Right atrium auricular region (tissue), 2 donors: ENCODE measurements at regions not wholly inside any gene's neighbourhood (a gene's known extent, or its start where the extent isn't known, plus 50 kb on each side); places are given as distances from the start of the nearest gene placed in this dataset.

Source experiments
- DNase-seq: peaks from one replicate; pipeline ENCODE4 v3.0.0-alpha.2; 2019; ENCODE audit warnings: low spot score
- H3K27ac ChIP-seq, 2 donors: fragments of 200-600 bp; sonication (generic); 1 replicate in 1 of 2; 2 replicates in 1 of 2; pipeline ENCODE4 v1.5.1; 2016 to 2019
- H3K27me3 ChIP-seq, 2 donors: fragments of 200-600 bp; sonication (generic); one replicate each; pipeline versions ENCODE4 v1.5.1 to v1.6.0; 2017 to 2019
- H3K36me3 ChIP-seq: fragments of 200-600 bp; sonication (generic); one replicate; pipeline ENCODE4 v1.5.1; 2016
- H3K4me1 ChIP-seq, 2 donors: fragments of 200-600 bp; sonication (generic); one replicate each; pipeline versions ENCODE4 v1.5.1 to v1.6.0; 2017 to 2019
- H3K4me3 ChIP-seq, 2 donors: fragments of 200-600 bp; sonication (generic); 1 replicate in 1 of 2; 2 replicates in 1 of 2; pipeline ENCODE4 v1.5.1; 2017 to 2019; ENCODE audit warnings: mild to moderate bottlenecking in 1 of 2, moderate library complexity in 1 of 2
- H3K9me3 ChIP-seq, 2 donors: fragments of 200-600 bp; sonication (generic); one replicate each; pipeline ENCODE4 v1.5.1; 2019
- TF ChIP-seq, protein P1 (sequence below), 2 donors: fragments of 200-600 bp; sonication (generic); IDR thresholded peaks; one replicate each; pipeline ENCODE4 v1.5.1; 2019; ENCODE audit warnings: antibody characterized with exemption in 2 of 2

DNA sequence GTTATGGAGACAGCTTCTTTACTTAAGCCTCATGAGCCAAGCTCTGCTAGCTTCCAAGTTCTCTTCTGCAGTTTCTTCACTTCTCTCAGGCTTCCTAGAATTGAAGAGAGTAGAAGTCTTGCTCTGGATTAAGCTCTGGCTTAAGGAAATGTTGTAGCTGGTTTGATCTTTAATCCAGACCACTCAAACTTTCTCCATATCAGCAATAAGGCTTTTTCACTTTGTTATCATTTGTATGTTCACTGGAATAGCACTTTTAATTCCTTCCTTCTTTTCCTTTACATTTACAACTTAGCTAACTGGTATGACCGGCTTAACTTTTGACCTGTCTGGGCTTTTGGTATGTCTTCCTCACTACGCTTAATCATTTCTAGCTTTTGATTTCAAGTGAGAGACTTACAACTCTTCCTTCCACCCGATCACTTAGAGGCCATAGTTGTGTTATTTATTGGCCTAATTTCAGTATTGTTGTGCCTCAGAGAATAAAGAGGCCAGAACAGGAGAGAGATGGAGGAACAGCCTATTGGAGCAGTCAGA, 236.6 kb upstream of the BMP2 start:
- Histone ChIP-seq H3K27me3 (no peaks in the 10 kb centered on the region), H3K9me3 (no peaks in the 10 kb centered on the region), H3K4me3 (no peak overlapping the region), H3K36me3 (no peaks in the 10 kb centered on the region), H3K4me1 (no peaks in the 10 kb centered on the region), H3K27ac (no peak overlapping the region)
- DNase-seq: no peak
- TF ChIP-seq, protein P1, sequence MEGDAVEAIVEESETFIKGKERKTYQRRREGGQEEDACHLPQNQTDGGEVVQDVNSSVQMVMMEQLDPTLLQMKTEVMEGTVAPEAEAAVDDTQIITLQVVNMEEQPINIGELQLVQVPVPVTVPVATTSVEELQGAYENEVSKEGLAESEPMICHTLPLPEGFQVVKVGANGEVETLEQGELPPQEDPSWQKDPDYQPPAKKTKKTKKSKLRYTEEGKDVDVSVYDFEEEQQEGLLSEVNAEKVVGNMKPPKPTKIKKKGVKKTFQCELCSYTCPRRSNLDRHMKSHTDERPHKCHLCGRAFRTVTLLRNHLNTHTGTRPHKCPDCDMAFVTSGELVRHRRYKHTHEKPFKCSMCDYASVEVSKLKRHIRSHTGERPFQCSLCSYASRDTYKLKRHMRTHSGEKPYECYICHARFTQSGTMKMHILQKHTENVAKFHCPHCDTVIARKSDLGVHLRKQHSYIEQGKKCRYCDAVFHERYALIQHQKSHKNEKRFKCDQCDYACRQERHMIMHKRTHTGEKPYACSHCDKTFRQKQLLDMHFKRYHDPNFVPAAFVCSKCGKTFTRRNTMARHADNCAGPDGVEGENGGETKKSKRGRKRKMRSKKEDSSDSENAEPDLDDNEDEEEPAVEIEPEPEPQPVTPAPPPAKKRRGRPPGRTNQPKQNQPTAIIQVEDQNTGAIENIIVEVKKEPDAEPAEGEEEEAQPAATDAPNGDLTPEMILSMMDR (IDR thresholded peaks at IDR 0.05): no peak

DNA sequence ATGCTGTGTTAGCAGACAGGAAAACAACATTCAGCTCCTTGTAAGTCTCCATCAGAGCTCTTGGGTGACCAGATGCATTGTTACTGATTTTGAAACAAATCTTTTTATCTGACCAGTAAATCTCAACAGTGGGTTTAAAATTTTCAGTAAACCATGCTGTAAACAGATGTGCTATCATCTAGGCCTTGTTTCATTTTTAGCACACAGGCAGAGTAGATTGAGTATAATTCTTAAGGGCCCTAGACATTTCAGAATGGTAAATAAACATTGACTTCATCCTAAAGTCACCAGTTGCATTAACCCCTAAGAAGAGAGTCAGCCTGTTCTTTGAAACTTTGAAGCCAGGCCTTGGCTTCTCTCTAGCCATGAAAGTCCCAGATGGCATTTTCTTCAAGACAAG, 237.2 kb upstream of the BMP2 start:
- H3K27me3 ChIP-seq: no peaks in the 10 kb centered on the region
- H3K36me3 ChIP-seq: no peaks in the 10 kb centered on the region
- H3K4me1 ChIP-seq: no peaks in the 10 kb centered on the region
- no peaks in the 10 kb centered on the region for H3K9me3 ChIP-seq
- H3K4me3 ChIP-seq: no peak overlapping the region
- DNase-seq: no peak
- TF ChIP-seq, protein P1 (IDR thresholded peaks at IDR 0.05): no peak
- no peak overlapping the region for H3K27ac ChIP-seq

DNA sequence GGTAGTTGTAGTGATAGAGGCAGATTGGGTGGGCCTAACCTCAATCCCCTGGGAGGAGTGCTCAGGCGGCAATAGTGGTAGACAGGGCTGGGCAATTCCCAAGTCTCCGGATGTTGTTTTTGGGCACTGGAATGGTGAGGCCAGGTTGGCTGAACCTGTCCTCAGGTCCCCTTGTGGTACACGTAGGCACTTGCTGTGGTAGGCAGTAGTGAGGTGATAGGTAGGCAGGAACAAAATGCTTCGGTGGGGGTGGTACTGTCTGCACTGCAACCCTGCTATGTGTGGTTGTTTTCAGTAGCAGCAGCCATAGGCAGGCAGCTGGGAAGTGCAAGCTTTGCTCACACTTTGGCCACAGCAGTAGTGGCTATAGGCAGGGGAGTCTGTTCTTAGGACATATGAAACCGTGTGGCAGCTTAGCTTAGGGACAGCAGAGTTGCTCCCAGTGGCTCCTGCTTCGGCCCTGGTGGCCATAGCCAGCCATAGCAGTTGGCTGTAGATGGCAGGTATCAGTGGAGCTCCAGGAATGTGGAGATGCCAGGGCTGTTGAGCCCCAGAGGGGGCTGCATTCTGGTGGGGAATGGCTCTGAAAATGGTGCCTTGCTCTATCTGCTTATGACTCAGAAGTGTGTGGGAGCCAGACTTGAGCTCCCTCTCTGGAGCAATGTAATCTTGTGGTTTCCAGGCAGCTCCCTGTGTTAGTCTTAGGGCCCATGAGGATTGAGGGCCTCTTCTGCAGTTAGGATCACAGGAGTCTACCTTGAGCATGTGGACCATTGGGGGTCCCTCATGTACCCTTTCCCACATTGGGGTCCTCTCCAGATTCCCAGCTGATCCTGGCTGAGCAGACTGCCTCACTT, 241.8 kb upstream of the BMP2 start:
- TF ChIP-seq, protein P1 (IDR thresholded peaks at IDR 0.05): no peak
- Histone ChIP-seq H3K9me3 (peaks cover 0 to 35% of the 10 kb centered on the region in 2 donors), H3K27me3 (no peaks in the 10 kb centered on the region), H3K4me3 (no peak overlapping the region), H3K4me1 (no peaks in the 10 kb centered on the region), H3K36me3 (no peaks in the 10 kb centered on the region), H3K27ac (no peak overlapping the region)
- DNase-seq: no peak

DNA sequence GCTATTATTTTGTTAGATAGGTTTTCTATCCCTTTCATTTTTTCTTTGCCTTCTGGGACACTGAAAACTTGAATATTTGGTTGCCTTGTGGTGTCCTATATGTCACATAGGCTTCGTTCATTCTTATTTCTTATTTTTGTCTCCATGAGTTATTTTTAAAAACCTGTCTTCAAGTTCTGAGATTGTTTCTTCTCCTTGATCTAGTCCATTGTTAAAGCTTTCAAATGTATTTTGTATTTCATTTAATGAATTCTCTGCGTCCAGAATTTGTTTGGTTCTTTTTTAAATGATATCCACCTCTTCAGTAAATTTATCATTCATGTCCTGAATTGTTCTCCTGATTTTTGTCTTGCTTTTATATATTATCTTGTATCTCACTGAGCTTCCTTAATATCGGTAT, 243.2 kb upstream of the BMP2 start:
- Histone ChIP-seq H3K27me3 (no peaks in the 10 kb centered on the region), H3K4me3 (no peak overlapping the region), H3K27ac (no peak overlapping the region), H3K4me1 (no peaks in the 10 kb centered on the region), H3K36me3 (no peaks in the 10 kb centered on the region), H3K9me3 (peaks cover 0 to 44% of the 10 kb centered on the region in 2 donors)
- no peak for DNase-seq
- TF ChIP-seq, protein P1 (IDR thresholded peaks at IDR 0.05): no peak

DNA sequence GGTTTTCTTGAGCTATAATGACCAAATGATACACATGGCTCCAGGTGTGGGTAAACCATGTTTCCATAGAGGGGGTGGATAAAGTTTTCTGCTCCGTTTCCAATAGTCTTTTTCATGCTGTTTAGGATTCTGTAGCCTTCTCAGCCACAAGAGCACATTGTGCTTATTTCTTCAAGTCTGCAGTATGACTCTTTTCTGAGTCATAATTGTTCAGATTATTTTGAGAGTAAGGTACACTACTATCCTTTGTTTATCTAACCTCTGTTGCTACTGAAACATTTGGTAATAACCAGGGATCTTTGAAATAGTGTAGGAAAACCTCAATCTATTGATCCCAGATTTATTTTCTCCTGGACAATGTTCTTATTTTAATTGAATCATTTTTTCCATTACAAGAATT, 247.9 kb upstream of the BMP2 start:
- Histone ChIP-seq H3K4me1 (no peaks in the 10 kb centered on the region), H3K36me3 (no peaks in the 10 kb centered on the region), H3K9me3 (peaks cover 0 to 38% of the 10 kb centered on the region in 2 donors), H3K27ac (no peak overlapping the region), H3K27me3 (no peaks in the 10 kb centered on the region), H3K4me3 (no peak overlapping the region)
- TF ChIP-seq, protein P1 (IDR thresholded peaks at IDR 0.05): no peak
- no peak for DNase-seq
